IPS-20b (cell line): ENCODE measurements at regions not wholly inside any gene's neighbourhood (a gene's known extent, or its start where the extent isn't known, plus 50 kb on each side); places are given as distances from the start of the nearest gene placed in this dataset.

Experiments used
- H3K27ac ChIP-seq: one replicate; pipeline ENCODE4 v1.5.1; 2013; ENCODE audit warnings: low read length
- H3K27me3 ChIP-seq: 2 replicates; pipeline ENCODE4 v1.6.1; 2013; ENCODE audit warnings: mild to moderate bottlenecking, low read length, inconsistent platforms; ENCODE audit not compliant: insufficient read depth
- H3K36me3 ChIP-seq: 2 replicates; pipeline ENCODE4 v1.6.1; 2013; ENCODE audit warnings: low read depth, mild to moderate bottlenecking, inconsistent platforms, low read length, moderate library complexity; ENCODE audit not compliant: insufficient read depth
- H3K4me1 ChIP-seq: 2 replicates; pipeline ENCODE4 v1.6.1; 2013; ENCODE audit warnings: mild to moderate bottlenecking, control low read depth, inconsistent platforms, low read length, moderate library complexity; ENCODE audit not compliant: insufficient read depth
- H3K4me3 ChIP-seq: 2 replicates; pipeline ENCODE4 v1.5.1; 2013; ENCODE audit warnings: mild to moderate bottlenecking, low read length, inconsistent platforms
- H3K9ac ChIP-seq: 2 replicates; pipeline ENCODE4 v1.6.1; 2013; ENCODE audit warnings: low read depth, mild to moderate bottlenecking, inconsistent platforms, low read length, moderate library complexity
- H3K9me3 ChIP-seq: 2 replicates; pipeline ENCODE4 v1.6.1; 2013; ENCODE audit warnings: mild to moderate bottlenecking, low read depth, low read length, inconsistent platforms; ENCODE audit not compliant: insufficient read depth

DNA sequence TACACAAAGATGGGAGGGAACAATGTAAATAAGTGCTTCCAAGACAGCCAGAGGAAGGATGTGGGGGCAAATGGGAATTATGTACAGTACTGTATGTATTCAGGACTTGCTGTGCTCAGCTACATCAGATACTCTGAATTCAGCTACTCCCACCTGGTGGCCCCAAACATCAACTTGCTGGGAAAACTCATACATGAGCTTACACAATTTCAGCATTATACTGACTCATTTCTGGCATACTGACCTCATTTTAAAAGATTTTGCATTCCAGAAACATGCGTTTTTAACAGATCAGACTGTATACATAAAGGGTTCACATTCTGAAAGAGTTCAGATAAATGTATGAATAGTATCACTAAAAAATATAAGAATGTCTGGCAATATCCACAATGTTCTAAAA is 59.7 kb downstream of the GPX5 start:
- Histone ChIP-seq H3K4me3 (no peak overlapping the region), H3K9ac (no peak overlapping the region), H3K27me3 (peaks cover 4% of the 10 kb centered on the region), H3K4me1 (peaks cover 2% of the 10 kb centered on the region; the same call in 1 of the 2 replicates), H3K27ac (no peak overlapping the region), H3K36me3 (no peaks in the 10 kb centered on the region), H3K9me3 (no peaks in the 10 kb centered on the region)

DNA sequence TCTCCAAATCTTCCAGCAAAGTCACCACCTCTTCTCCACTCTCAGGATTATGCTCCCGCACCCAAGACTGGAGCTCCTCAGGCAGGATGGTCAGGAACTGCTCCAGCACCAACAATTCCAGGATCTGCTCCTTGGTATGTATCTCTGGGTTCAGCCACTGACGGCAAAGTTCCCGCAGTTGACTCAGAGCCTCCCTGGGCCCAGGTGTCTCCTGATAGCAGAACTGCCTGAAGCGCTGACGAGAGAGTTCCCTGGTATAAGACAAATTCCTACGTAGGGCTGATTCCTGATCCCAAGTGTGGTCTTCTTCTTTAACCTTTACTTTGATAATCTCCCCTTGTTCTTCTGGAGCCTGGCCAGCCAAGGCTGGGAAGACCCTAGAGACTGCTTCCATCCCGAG is 60.6 kb downstream of the GPX5 start:
- Histone ChIP-seq H3K27ac (no peak overlapping the region), H3K9me3 (no peaks in the 10 kb centered on the region), H3K9ac (peak overlapping the region; percentile 90; the same call in 1 of the 2 replicates), H3K27me3 (peaks cover 14% of the 10 kb centered on the region), H3K36me3 (no peaks in the 10 kb centered on the region), H3K4me1 (peaks cover 2% of the 10 kb centered on the region; the same call in 1 of the 2 replicates), H3K4me3 (peak overlapping the region; percentile 98)

DNA sequence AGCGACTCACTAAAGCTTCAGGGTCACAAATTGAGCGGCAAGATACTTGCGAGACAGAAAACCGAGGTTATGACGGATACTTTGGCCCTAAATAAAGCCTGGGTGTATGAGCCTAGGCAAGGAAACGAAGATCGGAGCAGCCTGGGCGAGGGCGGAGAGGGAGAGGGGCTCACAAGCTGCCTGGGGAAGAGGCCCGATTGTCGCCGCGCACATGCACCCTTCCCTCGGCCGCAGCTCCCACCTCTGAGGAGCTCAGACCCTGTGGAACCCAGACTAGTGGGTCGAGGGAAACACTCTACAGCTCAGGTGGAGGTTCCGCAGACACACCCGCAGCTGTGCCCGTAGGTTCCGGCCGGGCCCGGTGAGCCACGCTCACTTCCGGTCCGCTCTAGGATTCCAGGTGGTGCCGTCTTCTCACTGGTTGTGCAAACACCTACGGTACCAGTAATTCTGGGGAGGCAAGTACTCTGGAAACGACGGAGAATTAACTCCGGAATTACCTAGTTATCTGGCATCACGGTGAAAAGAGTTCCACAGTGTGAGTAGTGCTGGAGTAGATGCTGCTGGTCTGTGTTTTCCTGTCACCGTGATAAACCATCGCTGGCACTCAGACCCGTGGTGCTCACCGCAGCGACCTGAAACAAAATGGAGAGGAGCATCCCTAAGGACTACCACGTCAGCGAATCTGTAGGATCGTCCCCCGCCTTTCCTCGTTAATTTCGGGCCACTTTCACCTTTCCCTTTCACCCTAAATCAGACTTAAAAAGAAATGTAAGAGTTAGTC is 61.5 kb downstream of the GPX5 start:
- Histone ChIP-seq H3K36me3 (no peaks in the 10 kb centered on the region), H3K27ac (peak overlapping the region; percentile 79), H3K9me3 (no peaks in the 10 kb centered on the region), H3K4me1 (peaks cover 2% of the 10 kb centered on the region; the same call in 1 of the 2 replicates), H3K9ac (peak overlapping the region; percentile 90), H3K27me3 (peaks cover 20% of the 10 kb centered on the region), H3K4me3 (peak overlapping the region; percentile 98)

DNA sequence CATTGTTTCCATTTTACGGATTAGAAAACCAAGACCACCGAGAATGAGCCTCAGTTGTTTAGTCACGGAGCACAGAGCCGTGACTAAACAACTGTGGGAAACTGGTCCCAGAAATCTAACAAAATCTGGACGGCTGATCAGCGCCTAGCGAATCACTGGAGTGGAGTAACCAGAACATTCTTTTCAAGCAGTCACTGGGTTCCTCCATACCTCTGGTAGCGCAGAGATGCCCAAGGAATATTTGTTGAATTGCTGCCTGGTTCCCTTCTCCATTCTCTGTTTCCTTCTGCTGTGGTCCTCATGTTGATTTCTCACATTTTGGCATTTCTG is 62.0 kb downstream of the GPX5 start:
- Histone ChIP-seq H3K27ac (peak overlapping the region; percentile 79), H3K4me1 (peaks cover 2% of the 10 kb centered on the region; the same call in 1 of the 2 replicates), H3K9ac (peak overlapping the region; percentile 90; the same call in 1 of the 2 replicates), H3K9me3 (no peaks in the 10 kb centered on the region), H3K36me3 (no peaks in the 10 kb centered on the region), H3K27me3 (peaks cover 20% of the 10 kb centered on the region), H3K4me3 (peak overlapping the region; percentile 98)

DNA sequence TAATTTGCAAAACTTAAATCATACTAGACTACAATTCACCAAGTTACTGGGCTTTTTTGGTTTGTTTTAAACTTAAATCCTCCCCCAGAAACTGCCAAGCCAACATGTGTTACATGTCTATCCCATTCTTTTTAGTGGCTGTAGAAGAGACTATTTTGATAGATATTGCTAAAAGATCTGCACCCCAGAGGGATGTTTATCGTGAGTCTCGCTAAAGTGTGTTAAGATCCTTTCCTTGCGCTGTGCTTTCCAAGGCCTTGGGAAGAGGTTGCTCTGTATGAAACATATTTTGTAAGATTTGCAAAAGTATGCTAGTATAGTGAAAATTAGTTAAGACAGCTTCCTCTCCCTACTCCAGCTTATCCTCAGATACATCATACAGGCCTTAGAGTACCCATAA is 63.0 kb downstream of the GPX5 start:
- no peak overlapping the region for H3K9ac ChIP-seq
- peak overlapping the region; percentile 98 for H3K4me3 ChIP-seq
- no peak overlapping the region for H3K27ac ChIP-seq
- H3K9me3 ChIP-seq, result no peaks in the 10 kb centered on the region
- H3K36me3 ChIP-seq, result no peaks in the 10 kb centered on the region
- H3K4me1 ChIP-seq, result peaks cover 2% of the 10 kb centered on the region; the same call in 1 of the 2 replicates
- peaks cover 20% of the 10 kb centered on the region for H3K27me3 ChIP-seq

DNA sequence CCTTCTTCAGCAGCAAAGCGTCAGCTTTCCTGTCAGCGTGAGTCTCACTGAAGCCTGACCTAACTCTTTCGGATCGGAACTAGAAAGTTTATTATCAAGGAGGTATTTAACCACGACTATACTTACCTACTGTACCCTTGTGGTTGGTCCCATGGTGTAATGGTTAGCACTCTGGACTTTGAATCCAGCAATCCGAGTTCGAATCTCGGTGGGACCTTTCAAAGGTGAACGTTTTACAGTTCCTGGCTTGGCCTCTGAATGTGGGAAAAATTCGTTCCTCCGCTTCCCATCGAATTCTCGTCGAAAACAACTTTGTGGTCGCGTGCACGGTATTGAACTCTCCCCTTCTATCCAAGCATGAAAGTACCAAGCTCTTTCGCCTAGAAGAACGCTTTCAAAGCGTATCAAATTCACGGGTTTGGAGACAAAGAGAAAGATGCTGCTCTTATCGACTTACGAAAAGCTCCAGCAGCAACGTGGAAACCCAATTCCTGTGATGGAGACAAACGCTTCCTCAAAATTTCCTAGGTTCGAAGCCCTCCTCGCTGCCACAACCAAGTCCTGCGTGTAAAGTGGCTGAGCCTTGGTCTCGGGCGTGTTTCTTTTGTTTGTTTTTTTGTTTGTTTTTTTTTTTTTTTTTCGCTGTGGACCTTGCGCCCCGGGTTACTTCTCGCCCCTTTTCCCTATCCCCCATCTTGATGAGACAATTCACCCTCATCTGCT is 63.7 kb downstream of the GPX5 start:
- H3K4me3 ChIP-seq, result peak overlapping the region; percentile 98

DNA sequence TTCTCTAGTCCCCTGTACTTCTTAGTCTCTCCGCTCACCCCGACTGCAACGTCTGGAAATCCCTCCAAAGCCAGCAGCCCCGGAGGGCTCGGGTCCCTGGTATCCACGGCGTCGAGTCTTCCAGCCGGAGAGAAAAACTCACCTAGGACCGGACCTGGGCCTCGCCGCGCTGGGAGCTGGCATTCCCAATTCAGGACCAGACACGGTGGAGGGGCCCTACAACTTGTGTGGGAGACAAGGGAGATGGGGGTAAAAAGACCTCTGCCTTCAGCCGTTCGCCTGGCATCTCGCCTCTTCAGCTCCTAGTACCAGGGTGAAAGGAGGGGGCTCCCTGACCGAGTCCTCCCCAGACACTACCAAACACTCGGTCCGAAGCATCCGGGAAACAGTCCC is 64.3 kb downstream of the GPX5 start:
- Histone ChIP-seq H3K4me1 (peaks cover 2% of the 10 kb centered on the region; the same call in 1 of the 2 replicates), H3K27me3 (peaks cover 20% of the 10 kb centered on the region), H3K27ac (no peak overlapping the region), H3K4me3 (peak overlapping the region; percentile 98), H3K9me3 (no peaks in the 10 kb centered on the region), H3K36me3 (no peaks in the 10 kb centered on the region), H3K9ac (peak overlapping the region; percentile 80; the same call in 1 of the 2 replicates)

More for the DNA sequence above, 63.7 kb downstream of the GPX5 start:
- Histone ChIP-seq H3K27me3 (peaks cover 20% of the 10 kb centered on the region), H3K4me1 (peaks cover 2% of the 10 kb centered on the region; the same call in 1 of the 2 replicates), H3K36me3 (no peaks in the 10 kb centered on the region), H3K27ac (no peak overlapping the region), H3K9me3 (no peaks in the 10 kb centered on the region), H3K9ac (peak overlapping the region; percentile 80; the same call in 1 of the 2 replicates)

DNA sequence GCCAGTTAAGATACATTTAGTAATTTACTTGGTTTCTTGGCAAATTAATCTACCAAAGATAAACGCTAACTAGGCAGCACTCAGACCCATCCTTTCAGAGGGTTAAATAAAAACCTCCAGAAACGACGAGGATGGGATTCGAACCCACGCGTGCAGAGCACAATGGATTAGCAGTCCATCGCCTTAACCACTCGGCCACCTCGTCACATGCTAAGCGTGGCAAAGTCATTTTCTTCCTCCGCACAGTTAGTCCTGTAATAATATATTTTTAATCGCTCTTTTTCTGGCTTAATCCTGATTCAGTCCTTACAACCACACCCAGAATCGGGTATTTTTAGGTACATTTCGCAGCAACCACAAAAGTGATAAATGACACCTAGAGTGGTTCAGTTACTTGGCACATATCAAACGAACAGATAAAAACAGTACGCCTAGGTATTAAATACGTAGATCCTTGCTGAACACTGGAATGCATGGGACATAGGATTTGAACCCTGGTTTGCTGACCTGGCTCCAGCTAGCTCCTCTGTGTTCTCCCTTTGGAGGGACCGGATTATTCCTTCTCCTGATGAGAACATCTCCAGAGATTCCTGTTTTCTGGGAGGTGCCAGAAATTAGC is 71.6 kb downstream of the GPX5 start:
- Histone ChIP-seq H3K36me3 (no peaks in the 10 kb centered on the region), H3K9me3 (no peaks in the 10 kb centered on the region), H3K27ac (no peak overlapping the region), H3K27me3 (no peaks in the 10 kb centered on the region), H3K9ac (peak overlapping the region; percentile 56; the same call in 1 of the 2 replicates), H3K4me3 (peak overlapping the region; percentile 89), H3K4me1 (no peaks in the 10 kb centered on the region)

DNA sequence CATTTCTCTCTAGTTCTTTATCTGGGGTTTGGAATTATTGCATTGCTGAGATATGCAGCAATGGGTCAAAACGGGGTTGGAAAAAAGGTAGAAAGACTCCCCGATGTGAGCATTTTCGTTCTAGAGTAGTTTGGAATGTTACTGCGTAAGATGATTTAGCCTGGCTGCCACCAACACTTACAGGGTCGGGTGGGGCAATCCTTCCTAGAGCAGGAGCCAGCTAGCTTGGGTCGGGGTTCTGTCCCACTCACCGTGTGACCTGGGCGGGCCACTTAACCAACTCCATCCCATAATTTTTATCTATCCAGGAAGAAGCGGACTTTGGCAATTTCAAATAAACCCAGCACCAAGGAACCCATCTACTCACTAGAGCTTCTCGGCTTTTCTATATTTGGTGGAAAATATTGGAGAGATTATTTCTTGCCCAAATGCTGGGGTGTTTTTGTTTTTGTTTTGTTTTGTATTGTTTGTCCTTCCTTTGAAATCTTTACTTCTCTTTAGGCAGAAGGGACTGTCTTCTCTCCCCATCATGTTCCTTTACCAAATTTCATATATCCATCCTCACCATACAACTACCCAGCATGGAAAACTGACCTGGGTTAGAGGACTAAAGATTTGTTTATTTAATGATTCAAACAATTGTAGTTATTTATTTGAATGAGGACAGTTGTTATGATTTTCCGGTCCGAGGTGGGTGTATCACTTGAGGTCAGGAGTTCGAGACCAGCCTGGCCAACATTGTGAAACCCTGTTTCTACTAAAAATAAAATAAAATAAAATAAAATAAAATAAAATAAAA is 72.4 kb downstream of the GPX5 start:
- Histone ChIP-seq H3K36me3 (no peaks in the 10 kb centered on the region), H3K27ac (no peak overlapping the region), H3K27me3 (no peaks in the 10 kb centered on the region), H3K9ac (peak overlapping the region; percentile 56; the same call in 1 of the 2 replicates), H3K4me1 (no peaks in the 10 kb centered on the region), H3K4me3 (peak overlapping the region; percentile 89), H3K9me3 (no peaks in the 10 kb centered on the region)

DNA sequence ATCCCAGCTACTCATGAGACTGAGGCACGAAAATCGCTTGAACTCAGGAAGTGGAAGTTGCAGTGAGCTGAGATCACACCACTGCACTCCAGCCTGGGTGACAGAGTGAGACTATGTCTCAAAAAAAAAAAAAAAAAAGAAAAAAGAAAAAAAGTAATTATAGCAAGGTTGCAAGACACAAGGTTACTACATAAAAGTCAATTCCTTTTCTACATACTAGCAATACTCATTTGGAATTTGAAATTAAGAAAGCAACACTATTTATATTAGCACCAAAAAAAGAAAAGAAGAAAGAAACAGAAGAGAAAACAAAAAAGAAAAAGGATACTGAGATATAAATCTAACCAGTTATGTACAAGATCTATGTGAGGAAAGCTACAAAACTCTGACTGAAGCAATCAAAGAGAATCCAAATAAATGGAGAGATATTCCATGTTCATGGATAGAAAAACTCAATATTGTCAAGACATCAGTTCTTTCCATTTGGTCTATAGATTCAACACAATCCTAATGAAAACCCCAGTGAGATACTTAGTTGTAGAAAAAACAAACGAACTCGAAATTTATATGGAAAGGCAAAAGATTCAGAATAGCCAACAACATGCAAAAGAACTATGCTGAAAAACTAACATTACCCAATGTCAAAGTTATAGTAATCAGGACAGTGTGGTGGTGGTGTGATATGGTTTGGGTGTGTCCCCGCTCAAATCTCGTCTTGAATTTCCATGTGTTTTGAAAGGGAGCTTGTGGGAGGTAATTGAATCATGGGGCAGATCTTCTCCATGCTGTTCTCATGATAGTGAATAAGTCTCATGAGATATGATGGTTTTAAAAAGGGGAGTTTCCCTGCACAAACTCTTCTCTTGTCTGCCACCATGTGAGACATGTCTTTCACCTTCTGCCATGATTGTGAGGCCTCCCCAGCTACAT is 73.3 kb downstream of the GPX5 start:
- Histone ChIP-seq H3K27me3 (no peaks in the 10 kb centered on the region), H3K9me3 (no peaks in the 10 kb centered on the region), H3K9ac (no peak overlapping the region), H3K4me1 (no peaks in the 10 kb centered on the region), H3K36me3 (no peaks in the 10 kb centered on the region), H3K4me3 (no peak overlapping the region), H3K27ac (no peak overlapping the region)
